Ecto neural progenitor cell (in vitro differentiated cells): ENCODE measurements at regions not wholly inside any gene's neighbourhood (a gene's known extent, or its start where the extent isn't known, plus 50 kb on each side); places are given as distances from the start of the nearest gene placed in this dataset.
"Not testable (repeated sequence)": the region's sequence is repeated elsewhere in the genome, so short reads cannot be mapped to it uniquely, and the experiment has no call there.

Experiments used
- DNase-seq: peaks from one replicate; pipeline ENCODE4 v3.0.0-alpha.2; 2018; ENCODE audit warnings: low spot score

GRCh38 chr12:3420693-3421092 is 70.3 kb upstream of the PRMT8 start:
- no peak for DNase-seq

DNA sequence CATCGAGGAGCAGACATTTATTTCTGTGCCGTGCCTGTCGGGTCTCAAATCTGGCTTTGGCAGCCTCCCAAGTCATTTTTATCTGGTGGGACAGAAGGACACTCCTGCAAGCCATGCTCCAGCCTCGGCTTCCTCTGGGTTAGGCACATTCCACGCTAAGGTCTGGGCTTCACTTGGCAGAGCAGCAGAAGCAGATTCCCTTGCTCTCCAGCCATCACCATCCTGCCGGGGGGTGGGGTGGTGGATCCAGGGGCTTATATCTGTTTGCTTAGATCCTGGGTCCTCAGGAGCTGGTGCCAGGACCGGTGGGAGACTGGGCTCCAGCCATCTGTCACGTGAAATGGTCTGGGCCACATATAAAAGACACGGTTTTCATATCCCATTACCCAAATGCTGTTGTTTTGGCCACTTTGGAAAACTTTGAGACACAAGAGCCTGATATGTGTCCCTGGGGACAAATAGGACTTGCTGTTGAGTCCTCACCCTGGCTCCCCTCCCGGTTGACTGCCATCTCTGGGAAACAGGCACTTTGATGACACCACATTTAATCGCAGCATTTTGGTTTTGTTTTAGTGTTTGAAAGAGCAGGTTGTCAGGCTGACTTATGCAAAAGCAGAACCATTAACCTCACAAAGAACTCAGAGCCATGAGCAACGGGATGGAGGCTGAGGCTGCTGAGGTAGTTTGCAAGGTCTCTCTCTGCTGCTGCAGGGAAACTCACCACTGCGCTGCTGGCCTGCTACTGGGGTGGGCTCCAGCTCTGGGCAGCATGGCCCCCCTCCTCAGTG is 69.6 kb upstream of the PRMT8 start:
- DNase-seq: no peak

- DNase-seq: not testable (repeated sequence)
Observed at GRCh38 chr12:3424796-3425195, 66.2 kb upstream of the PRMT8 start.

GRCh38 chr12:3427956-3428355 is 63.0 kb upstream of the PRMT8 start:
- DNase-seq: no peak

GRCh38 chr12:3428631-3429030 is 62.4 kb upstream of the PRMT8 start:
- DNase-seq: no peak

DNA sequence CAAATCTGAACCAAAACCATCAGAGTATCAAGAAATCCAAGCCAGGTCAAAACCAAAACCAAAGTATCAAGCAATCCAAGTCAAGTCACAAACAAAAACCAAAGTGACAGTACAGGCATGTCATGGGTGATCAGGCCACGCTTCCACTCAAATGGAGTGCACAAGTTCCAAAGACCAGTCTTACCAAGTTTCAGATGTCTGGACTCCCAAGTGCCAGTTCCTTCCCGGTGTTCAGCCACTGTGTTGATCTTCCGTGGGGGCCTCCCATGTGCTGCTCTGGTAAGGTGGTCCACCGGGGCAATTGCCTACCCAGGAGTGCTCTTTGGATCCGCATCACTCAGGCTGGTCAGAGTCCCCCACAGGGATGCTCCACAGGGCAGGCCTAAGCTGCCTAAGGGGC is 61.5 kb upstream of the PRMT8 start:
- not testable (repeated sequence) for DNase-seq

- no peak for DNase-seq
Observed at GRCh38 chr12:3431686-3432085, 59.3 kb upstream of the PRMT8 start.

- no peak for DNase-seq
Observed at GRCh38 chr12:3432176-3432742, 58.7 kb upstream of the PRMT8 start.

DNA sequence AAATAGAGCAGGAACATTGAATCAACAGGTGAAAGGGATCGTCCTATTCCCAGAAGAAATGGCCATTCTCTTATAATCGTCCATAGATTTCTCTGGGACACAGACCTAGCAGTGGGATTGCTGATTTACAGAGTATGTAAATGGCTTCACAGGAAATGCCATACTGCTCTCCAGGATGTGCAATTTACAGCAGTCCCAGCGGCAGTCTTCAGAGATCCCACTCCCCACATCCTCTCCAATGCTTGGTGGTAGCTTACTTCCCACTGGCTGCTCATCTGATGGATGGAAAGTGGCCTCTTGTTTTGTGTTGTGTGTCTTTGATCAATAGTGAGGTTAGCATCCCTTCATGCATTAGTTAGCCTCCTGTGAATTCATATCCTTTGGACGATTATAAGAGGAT is 58.1 kb upstream of the PRMT8 start:
- DNase-seq: no peak

DNA sequence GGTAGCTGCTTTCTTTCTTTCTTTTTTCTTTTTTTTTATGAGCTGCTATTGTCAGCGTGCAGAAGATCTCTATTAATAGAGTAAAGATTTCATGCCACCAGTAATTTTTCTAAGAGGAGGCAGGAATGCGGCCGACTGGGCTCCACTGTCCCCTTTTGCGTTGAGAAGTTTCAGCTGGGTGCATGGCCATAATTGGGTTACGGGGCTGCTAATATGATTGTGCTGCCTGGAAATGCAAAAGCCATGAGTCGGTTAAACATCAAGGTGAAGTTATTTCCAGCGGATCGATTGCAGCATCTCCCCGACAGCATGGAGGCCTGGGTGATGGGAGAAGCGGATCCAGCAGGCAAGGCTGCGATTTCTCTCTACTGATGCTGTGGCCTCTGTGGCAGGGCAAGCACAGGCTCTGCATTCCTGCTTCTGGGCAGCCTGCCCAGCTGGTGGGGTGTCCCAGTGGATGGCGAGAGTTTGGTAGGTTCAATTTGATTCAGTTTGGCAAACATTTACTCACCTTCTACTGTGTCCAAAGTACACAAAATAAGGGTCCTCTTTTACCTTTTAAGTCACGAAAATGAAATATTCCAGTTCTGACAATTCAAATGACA is 54.4 kb upstream of the PRMT8 start:
- no peak for DNase-seq

GRCh38 chr12:3437986-3438385 is 53.0 kb upstream of the PRMT8 start:
- DNase-seq: no peak

DNA sequence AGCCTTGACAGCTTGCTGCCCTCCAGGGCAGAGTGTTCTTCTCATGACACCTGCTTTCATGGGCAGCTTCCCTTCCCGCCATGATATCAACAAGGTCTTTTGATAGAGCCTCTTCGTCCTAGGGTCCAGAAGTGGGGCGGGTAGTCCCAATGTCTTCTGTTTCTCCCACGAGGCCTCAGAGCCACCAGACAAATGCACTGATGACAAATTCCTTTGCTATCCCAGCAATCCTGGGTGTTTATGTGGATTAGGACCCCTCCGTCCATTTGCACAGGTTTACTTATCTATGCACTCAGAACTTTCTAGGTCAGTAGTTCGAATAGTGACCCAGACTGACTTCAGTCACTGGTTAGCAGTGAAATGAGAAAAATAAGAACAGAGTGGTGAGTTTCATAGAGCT is 52.6 kb upstream of the PRMT8 start:
- no peak for DNase-seq
